ENCODE measurements at regions not wholly inside any gene's neighbourhood (a gene's known extent, or its start where the extent isn't known, plus 50 kb on each side); places are given as distances from the start of the nearest gene placed in this dataset.

- H3K27ac ChIP-seq: no peak overlapping the region
- WGBS, 2 experiments (ENCODE audit: low coverage in 1 of 2, low lambda C conversion rate in 2 of 2, missing lambda C conversion rate in 2 of 2): 3 to 15% methylated on average over 1 of the region's 1 CpG
These were observed 588.2 kb upstream of the NOVA1 start for GRCh38 chr14:27186048-27186447.

GRCh38 chr14:27187136-27187535, 589.3 kb upstream of the NOVA1 start:
- in situ Hi-C loops (cut with MboI): no loop called here
- Histone ChIP-seq H3K4me1 (ENCODE audit: insufficient read depth) (no peaks in the 10 kb centered on the region), H3K9me3 (ENCODE audit: low read depth) (no peaks in the 10 kb centered on the region), H3K27me3 (replicated peaks; ENCODE audit: insufficient read depth) (no peaks in the 10 kb centered on the region), H3K4me2 (ENCODE audit: unreplicated experiment) (no peak overlapping the region), H3K79me2 (ENCODE audit: insufficient read depth) (no peaks in the 10 kb centered on the region), H3K9ac (no peak overlapping the region), H3K27ac (no peak overlapping the region), H3K36me3 (ENCODE audit: low read depth) (no peaks in the 10 kb centered on the region), H3K4me3 (no peak overlapping the region), H3F3A (ENCODE audit: insufficient read depth) (no peaks in the 10 kb centered on the region), H2AFZ (no peak overlapping the region), H4K20me1 (ENCODE audit: insufficient read depth) (no peaks in the 10 kb centered on the region), H3K9me2 (ENCODE audit: insufficient read depth) (no peaks in the 10 kb centered on the region)
- no peak for DNase-seq
- TF ChIP-seq EZH2 (IDR thresholded peaks at IDR 0.05; ENCODE audit: insufficient read depth, poor library complexity, severe bottlenecking): no peak
- TF ChIP-seq EZH2phosphoT487 (IDR thresholded peaks at IDR 0.05; ENCODE audit: insufficient read depth, low read depth): no peak

More at GRCh38 chr14:27186048-27186447, 588.2 kb upstream of the NOVA1 start:
- Histone ChIP-seq H3K4me1 (ENCODE audit: insufficient read depth) (no peaks in the 10 kb centered on the region), H3K27me3 (replicated peaks; ENCODE audit: insufficient read depth) (no peaks in the 10 kb centered on the region), H2AFZ (no peak overlapping the region), H4K20me1 (ENCODE audit: insufficient read depth) (no peaks in the 10 kb centered on the region), H3F3A (ENCODE audit: insufficient read depth) (no peaks in the 10 kb centered on the region), H3K9ac (no peak overlapping the region), H3K9me2 (ENCODE audit: insufficient read depth) (no peaks in the 10 kb centered on the region), H3K79me2 (ENCODE audit: insufficient read depth) (no peaks in the 10 kb centered on the region), H3K9me3 (ENCODE audit: low read depth) (no peaks in the 10 kb centered on the region), H3K4me3 (no peak overlapping the region), H3K36me3 (ENCODE audit: low read depth) (no peaks in the 10 kb centered on the region), H3K4me2 (ENCODE audit: unreplicated experiment) (no peak overlapping the region)
- no peak for DNase-seq
- in situ Hi-C loops (cut with MboI): no loop called here
- TF ChIP-seq EZH2phosphoT487 (IDR thresholded peaks at IDR 0.05; ENCODE audit: insufficient read depth, low read depth) (no peak), EZH2 (IDR thresholded peaks at IDR 0.05; ENCODE audit: insufficient read depth, poor library complexity, severe bottlenecking) (no peak)

DNA sequence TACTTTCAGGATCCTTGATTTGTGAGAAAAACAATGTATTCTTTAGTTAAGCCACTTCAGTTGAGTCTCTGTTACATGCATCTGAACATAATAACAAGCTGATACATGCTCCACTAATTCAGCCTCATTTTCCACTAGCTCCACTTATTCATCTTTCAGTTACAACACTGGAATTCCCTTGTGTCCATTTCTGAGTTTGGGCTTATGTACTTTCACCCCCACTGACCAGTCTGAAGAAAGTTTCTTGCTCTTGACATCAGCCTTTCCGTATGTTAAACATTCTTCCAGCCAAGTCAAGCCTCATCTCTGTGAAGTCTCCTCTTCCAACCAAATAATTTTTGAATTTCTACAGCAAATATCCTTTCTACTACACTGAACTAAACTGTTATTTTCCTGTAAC, 592.5 kb upstream of the NOVA1 start:
- WGBS, 2 experiments (ENCODE audit: low coverage in 1 of 2, low lambda C conversion rate in 2 of 2, missing lambda C conversion rate in 2 of 2): 4 to 5% methylated on average over 1 of the region's 1 CpG
- H3K27ac ChIP-seq: no peak overlapping the region

GRCh38 chr14:27199272-27199671, 601.4 kb upstream of the NOVA1 start:
- no peaks in the 10 kb centered on the region for H3K9me2 ChIP-seq (ENCODE audit: insufficient read depth)
- TF ChIP-seq EZH2 (IDR thresholded peaks at IDR 0.05; ENCODE audit: insufficient read depth, poor library complexity, severe bottlenecking): no peak
- TF ChIP-seq EZH2phosphoT487 (IDR thresholded peaks at IDR 0.05; ENCODE audit: insufficient read depth, low read depth): no peak
- H2AFZ ChIP-seq: no peak overlapping the region
- H3K4me1 ChIP-seq (ENCODE audit: insufficient read depth): no peaks in the 10 kb centered on the region
- H3K27ac ChIP-seq: no peak overlapping the region
- H3K9ac ChIP-seq: no peak overlapping the region
- 15 to 19% methylated on average over 2 of the region's 2 CpGs for WGBS, 2 experiments (ENCODE audit: low coverage in 1 of 2, low lambda C conversion rate in 2 of 2, missing lambda C conversion rate in 2 of 2)
- no peaks in the 10 kb centered on the region for H3K79me2 ChIP-seq (ENCODE audit: insufficient read depth)
- no peak for DNase-seq
- no peaks in the 10 kb centered on the region for H3K27me3 ChIP-seq (replicated peaks; ENCODE audit: insufficient read depth)
- no peak overlapping the region for H3K4me3 ChIP-seq
- H3K4me2 ChIP-seq (ENCODE audit: unreplicated experiment): no peak overlapping the region
- no peaks in the 10 kb centered on the region for H4K20me1 ChIP-seq (ENCODE audit: insufficient read depth)
- H3K9me3 ChIP-seq (ENCODE audit: low read depth): no peaks in the 10 kb centered on the region
- in situ Hi-C loops (cut with MboI): no loop called here
- H3F3A ChIP-seq (ENCODE audit: insufficient read depth): no peaks in the 10 kb centered on the region
- H3K36me3 ChIP-seq (ENCODE audit: low read depth): no peaks in the 10 kb centered on the region

More for the DNA sequence above, 592.5 kb upstream of the NOVA1 start:
- in situ Hi-C loops (cut with MboI): no loop called here
- H3F3A ChIP-seq (ENCODE audit: insufficient read depth): no peaks in the 10 kb centered on the region
- no peak overlapping the region for H3K9ac ChIP-seq
- H3K27me3 ChIP-seq (replicated peaks; ENCODE audit: insufficient read depth): no peaks in the 10 kb centered on the region
- H3K4me1 ChIP-seq (ENCODE audit: insufficient read depth): no peaks in the 10 kb centered on the region
- H3K4me2 ChIP-seq (ENCODE audit: unreplicated experiment): no peak overlapping the region
- no peak overlapping the region for H3K4me3 ChIP-seq
- H3K36me3 ChIP-seq (ENCODE audit: low read depth): no peaks in the 10 kb centered on the region
- no peaks in the 10 kb centered on the region for H3K9me3 ChIP-seq (ENCODE audit: low read depth)
- DNase-seq: no peak
- H4K20me1 ChIP-seq (ENCODE audit: insufficient read depth): no peaks in the 10 kb centered on the region
- H2AFZ ChIP-seq: no peak overlapping the region
- H3K79me2 ChIP-seq (ENCODE audit: insufficient read depth): no peaks in the 10 kb centered on the region
- no peaks in the 10 kb centered on the region for H3K9me2 ChIP-seq (ENCODE audit: insufficient read depth)
- no peak for TF ChIP-seq EZH2 (IDR thresholded peaks at IDR 0.05; ENCODE audit: insufficient read depth, poor library complexity, severe bottlenecking)
- no peak for TF ChIP-seq EZH2phosphoT487 (IDR thresholded peaks at IDR 0.05; ENCODE audit: insufficient read depth, low read depth)

DNA sequence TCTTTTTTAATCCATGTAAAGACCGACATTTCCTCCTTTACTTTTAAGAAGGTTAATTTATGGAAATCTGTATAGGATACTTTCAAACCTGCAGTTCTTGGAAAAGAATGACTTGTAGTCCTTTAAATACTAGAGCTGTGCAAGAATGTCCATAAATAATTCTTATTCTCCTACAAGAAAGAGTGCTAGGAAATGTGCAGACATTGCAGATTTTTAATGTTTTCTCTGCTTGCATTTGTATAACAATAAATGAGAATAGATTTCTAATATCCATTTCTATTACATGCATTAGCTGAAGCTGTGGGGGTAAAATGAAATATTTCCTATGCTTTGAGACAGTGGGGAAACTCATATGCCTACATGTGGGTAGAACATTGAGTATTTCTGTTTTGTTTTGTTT, 607.2 kb upstream of the NOVA1 start:
- no peak overlapping the region for H3K9ac ChIP-seq

More for the DNA sequence above, 607.2 kb upstream of the NOVA1 start:
- Histone ChIP-seq H3K79me2 (ENCODE audit: insufficient read depth) (no peaks in the 10 kb centered on the region), H3K4me3 (no peak overlapping the region), H3K27me3 (replicated peaks; ENCODE audit: insufficient read depth) (no peaks in the 10 kb centered on the region), H3K9me2 (ENCODE audit: insufficient read depth) (no peaks in the 10 kb centered on the region), H2AFZ (no peak overlapping the region), H3K27ac (no peak overlapping the region), H3F3A (ENCODE audit: insufficient read depth) (no peaks in the 10 kb centered on the region), H3K4me2 (ENCODE audit: unreplicated experiment) (no peak overlapping the region), H4K20me1 (ENCODE audit: insufficient read depth) (no peaks in the 10 kb centered on the region), H3K36me3 (ENCODE audit: low read depth) (no peaks in the 10 kb centered on the region), H3K4me1 (ENCODE audit: insufficient read depth) (no peaks in the 10 kb centered on the region), H3K9me3 (ENCODE audit: low read depth) (no peaks in the 10 kb centered on the region)
- in situ Hi-C loops (cut with MboI): no loop called here
- WGBS, 2 experiments (ENCODE audit: low coverage in 1 of 2, low lambda C conversion rate in 2 of 2, missing lambda C conversion rate in 2 of 2): 52 to 55% methylated on average over 1 of the region's 1 CpG
- no peak for DNase-seq
- TF ChIP-seq EZH2 (IDR thresholded peaks at IDR 0.05; ENCODE audit: insufficient read depth, poor library complexity, severe bottlenecking) (no peak), EZH2phosphoT487 (IDR thresholded peaks at IDR 0.05; ENCODE audit: insufficient read depth, low read depth) (no peak)
